NCI-H69 (cell line): ENCODE measurements at regions not wholly inside any gene's neighbourhood (a gene's known extent, or its start where the extent isn't known, plus 50 kb on each side); places are given as distances from the start of the nearest gene placed in this dataset.

ENCODE experiments used
- DNase-seq: peaks from one replicate; lab custom pipeline; 2025; lab: John Stamatoyannopoulos, UW

DNA sequence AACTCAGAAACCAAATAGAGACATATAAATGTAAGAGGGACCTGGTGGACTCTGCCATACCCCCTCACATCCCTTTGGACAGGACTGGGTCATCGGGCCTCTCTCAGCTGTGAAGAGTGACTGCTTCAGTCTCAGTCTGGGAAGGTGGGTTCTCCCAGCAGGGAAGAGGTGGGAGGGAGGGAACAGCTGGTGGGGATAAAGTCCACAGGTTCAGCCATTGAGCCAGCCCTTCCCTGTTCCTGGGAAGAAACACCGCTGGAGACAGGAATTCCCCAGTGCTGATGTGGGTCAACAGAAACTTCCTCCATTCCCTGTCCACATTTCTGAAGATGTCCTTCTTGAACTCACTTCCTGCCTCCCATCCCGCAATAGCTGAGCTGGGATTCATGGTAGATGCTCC lies 209.2 kb upstream of the PMEPA1 start:
- DNase-seq, result peak; percentile 39

DNA sequence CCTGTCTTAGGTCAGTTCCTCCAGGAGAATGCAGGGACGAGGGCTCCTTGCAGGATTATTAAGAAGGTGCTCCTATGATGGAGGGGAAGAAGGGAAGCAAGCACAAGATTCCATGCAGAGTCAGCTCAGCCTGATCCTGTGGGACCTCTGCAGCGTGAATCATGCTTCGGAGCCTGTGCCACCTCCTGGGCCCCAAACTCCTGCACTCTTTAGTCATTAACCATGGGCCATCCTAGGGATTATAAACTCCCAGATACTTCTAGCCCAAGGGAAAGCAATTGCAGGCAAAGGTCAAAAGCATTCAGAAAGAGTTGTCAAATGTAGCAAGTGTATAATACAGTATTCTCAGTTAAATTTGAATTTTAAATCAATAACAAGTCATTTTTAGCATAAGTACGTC lies 208.7 kb upstream of the PMEPA1 start:
- no peak for DNase-seq

DNA sequence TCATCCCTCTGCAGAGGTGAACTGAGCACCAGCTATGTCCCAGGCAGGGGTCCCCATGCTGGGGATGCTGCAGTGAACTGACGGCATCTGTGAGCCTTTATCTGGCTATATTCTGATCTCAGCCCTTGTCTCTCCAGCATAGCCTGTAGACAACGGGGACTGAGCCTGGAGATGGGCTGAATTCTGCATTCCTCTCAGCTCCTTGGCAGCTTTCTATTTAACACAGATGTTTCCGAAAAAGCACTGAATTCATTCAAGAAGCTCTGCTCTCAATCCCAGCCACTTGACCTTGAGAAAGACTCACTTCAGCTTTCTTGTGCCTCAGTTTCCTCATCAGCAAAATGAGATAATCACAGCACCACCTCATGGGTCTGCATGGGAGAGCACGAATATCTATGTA lies 204.4 kb upstream of the PMEPA1 start:
- no peak for DNase-seq

DNA sequence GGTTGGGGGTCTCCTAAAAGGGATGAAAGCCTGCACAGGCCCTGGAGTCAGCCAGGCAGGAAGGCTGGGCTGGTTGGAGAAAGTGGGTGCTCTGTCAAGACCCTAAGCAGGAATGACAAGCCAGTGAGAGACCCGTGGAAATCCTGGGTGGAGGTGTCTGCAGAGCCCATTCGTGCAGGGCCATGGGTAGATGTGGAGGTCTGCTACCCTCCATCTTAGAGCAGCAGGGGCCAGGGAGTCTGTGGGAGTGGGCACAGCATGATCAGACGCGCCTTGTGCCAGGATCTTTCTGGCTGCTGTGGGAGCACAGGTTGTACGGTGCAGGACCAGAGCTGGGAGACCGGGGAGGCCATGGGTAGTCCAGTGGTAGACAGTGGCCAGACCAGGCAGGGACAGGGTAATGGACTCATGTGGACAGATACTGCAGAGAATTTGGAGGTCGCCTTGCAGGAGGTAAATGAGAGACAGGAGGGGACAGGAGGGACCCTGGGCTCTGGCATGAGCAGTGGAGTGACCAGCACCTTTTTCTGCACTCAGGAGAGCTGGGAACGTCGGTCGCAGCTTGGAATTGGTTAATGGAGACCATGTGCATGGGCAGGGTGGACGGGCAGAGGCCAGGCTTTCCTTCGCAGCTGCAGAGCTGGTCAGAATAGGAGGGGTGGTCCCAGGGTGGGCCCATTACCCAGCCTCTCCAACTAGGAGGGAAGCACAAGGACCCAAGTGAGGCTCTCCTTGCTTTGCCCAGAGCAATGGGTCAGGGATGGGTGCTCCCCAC lies 203.5 kb upstream of the PMEPA1 start:
- DNase-seq, result no peak

DNA sequence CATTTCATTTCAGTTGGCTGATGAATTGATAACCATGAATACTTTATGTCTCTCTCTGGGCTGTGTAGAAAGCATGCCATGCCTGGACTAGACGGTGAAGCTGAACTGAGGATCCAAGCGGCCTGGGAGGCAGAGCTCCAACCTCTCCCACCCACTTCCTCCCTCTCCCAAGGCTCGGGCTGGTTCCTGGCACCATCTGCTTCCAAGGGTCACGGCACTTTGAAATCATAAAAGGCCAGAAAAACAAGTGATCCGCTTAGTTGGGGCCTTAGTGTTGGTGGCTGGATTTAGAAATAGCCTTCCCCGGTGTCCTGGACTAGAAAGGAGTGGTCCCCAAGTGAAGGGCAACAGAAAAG lies 202.4 kb upstream of the PMEPA1 start:
- no peak for DNase-seq

DNA sequence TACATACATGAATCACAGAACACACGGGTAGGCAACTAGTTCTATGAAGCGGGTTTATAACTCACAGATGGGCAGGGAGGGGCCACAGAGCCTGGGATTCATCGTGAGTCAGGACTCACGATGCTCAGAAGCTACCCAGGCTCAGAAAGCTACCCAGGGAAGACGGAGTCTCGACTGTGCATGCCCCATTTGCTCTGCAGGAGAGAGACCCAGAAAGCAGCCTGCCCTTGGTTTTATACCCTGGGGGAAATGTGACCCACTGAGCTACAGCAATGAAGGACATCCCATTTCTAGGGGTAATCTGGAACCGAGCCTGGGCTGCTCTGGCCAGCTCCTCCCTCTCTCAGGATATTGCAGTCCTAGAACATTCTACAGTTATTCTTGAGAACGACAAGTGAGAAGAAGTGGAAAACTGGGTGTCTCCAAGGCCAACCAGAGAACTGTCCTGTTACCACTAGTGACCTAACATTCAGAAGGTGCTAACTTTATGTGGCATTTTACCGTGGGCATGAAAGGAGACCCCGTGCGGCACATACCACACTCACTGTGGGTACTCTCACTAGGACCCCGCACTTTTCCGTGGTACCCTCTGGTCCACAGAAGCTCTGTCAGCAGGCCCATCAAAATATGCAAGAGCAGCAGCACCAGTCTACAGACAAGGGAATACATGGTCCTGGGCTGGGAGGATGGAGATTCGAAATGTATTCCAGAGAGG lies 201.9 kb upstream of the PMEPA1 start:
- DNase-seq, result no peak

DNA sequence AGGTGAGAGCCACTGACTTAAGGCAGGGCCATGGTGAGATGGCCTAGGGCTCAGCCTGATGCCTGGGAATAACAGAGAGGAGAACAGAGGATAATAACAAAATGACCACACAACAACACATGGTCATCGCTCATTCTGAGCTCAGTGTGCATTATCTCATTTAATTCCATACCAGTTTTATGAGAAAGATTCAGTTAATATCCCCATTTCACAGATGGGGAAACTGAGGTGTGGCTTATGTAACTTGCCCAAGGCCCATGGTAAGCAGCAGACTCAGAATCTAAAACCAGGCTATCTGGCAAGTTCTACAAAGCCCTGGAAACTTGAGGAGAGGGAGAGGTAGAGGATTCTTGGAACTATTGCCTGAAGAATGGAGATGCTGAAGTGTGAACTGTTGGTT lies 200.9 kb upstream of the PMEPA1 start:
- no peak for DNase-seq

DNA sequence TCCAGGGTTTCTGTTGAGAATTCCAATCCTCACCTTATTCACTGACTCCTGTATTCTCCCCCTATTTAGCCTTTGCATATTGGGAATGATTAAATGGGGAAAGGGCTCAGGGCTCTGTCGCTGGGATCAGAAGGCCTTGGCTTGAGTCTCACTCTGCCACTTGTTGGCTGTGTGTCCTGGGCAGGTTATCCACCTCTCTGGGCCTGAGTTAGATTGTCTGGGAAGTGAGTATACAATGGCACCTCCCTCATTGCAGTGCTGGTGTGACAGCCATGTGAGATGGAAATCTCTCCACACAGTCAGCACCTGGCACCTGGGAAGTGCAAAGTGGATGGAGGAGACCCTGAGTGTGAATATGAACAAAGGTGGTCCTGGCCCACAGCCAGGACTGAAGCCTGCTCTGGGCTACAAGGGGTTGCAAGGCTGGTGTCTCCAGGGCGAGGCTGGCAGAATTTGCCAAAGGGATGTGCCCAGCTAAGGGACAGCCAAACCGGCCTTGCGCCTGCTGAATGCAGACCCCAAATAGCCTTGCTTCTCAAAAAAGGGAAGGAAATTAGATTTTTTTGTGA lies 200.0 kb upstream of the PMEPA1 start:
- DNase-seq, result no peak

GRCh38 chr20:57908704-57909630 lies 199.2 kb upstream of the PMEPA1 start:
- DNase-seq, result peak; percentile 53

GRCh38 chr20:57908226-57908625 lies 198.4 kb upstream of the PMEPA1 start:
- DNase-seq, result no peak

DNA sequence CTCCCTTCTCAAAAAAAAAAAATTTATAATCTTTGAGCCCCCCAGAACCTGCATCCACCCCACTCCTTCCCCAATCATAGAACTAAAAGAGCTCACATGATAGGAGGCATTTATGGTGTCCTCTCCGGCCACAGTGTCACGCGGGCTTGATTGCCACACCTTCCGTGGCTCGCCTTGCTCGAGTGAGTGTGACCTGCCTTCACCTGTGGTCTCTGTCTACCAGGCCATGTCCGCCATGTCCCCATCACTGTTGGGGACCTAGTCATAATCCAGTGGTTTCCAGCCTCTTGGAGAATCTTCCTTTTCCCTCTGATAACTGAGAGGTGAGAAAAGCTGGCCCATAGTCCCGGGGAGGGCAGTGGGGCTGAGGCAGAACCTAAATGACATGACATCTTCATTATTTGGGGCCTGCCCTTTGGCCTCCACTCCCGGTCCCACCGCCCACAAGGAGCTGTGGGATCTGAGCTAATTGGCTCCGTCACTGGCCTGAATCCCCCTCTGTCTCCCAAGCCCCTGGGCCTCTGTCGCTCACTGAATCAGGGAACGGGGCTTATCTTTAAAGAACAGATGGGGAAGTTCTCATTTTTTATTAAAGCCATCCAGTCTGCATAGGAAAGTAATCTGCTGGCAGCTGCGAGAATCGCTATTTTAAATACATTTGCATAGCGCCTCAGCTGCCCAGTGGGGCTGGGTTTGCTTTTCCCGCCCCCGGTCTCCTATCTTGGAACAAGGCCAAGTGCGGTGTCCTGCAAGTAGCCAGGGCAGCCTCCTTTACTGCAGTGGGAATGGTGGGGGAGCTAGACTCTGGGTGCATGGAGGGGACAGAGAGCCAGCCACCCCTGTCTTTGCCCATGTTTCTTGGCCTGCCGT lies 197.6 kb upstream of the PMEPA1 start:
- DNase-seq, result peak; percentile 38

DNA sequence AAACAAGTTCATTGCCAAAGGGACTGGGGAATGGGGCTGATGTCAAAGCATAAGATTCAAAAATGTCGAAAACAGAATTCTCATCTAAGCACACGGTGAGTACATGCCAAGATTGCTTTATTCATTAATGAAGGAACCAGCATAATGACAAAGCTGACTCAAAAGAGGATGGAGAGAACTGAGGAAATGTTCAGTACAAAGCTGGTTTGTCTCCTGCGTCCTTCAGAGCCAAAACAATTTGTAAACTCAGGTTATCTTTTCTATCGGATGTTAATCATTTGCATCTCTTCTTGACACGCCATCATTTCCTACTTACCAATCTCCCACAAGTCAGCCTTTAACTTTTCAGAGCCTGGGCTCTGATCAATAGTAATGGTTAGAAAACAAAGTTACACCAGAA lies 195.6 kb upstream of the PMEPA1 start:
- DNase-seq, result no peak

DNA sequence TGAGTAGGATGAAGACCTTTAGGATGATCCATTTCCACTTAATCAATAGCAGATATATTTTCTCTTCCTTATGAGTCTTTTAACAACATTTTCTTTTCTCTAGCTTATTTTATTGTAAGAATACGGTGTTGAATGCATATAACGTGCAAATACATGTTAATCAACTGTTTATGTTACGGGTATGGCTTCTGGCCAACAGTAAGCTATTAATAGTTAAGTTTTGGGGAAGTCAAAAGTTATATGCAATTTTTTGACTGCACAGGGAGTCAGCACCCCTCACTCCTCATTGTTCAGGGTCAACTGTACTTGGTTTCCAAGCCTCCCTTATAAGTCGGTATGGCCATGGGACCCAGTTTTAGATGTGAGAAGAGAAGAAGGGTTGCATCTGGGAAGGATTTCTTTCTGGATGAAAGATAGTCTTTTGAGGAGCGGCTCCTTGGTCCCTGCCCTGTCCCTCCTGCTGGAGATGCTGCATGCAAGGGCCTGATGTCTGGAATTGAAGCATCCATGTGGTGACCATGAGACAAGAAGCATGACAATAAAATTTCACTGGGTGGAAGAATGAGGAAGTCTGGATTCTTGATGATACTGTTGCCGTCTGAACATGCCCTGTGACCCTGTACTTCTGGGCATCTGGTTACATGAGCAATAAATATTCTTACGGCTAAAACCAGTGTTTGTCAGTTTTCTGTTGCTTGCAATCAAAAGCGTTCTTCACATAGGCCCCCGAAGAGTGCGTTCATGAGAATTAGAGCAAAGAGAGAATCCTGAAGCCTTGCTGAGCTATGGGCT lies 194.7 kb upstream of the PMEPA1 start:
- no peak for DNase-seq

DNA sequence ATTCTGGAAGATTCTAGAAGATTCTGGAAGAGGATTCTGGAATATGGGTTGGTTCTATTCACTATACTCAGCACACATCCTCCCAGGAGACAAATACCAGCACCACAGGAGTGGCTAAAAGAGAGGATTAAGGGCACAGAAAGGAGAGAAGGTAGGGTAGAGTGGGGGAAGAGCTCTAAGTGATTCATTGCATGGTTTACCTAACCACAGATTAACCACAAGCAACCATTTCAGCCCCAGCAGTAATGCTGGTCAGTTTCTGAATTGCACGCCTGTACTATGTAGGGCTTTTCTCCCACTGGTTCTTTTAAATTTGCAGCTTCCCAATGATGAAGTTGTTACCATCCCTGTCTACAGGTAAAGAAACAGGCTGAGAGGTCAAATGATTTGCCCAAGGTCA lies 192.7 kb upstream of the PMEPA1 start:
- DNase-seq, result no peak

- no peak for DNase-seq
Observed at GRCh38 chr20:57901526-57901925, 191.7 kb upstream of the PMEPA1 start.

DNA sequence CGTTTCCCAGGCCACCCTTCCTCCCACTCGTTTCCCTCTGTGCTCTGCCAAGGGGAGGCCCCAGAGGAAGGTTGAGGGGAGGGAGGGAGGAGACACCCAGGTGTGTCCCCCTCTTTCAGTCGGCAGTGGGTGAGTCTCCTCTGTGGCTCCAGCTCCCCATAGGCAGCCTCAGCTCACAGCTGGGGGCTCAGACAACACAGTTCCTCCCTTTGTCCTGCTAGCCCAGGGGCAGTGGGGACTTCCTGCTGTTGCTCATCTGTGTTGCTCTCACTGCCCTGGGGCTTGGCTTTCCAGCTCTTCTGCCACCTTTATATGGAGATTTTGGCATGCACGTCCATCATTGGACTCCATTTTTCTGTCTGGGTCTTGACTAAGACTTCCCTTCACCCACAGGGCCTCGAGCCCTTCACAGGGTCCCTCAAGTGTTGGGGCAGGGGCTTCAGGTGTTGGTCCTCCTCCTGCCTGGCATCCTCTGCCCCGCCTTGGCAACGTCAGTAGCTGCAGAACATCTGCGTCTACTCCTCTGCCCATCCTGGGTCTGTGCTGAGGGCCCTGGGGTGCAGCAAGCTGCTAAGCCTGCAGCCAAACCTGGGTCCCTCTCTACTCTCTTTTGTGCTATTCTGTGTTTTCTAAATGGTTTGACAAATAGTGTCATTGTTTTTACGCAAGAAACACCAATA lies 190.6 kb upstream of the PMEPA1 start:
- DNase-seq, result peak; percentile 93

- DNase-seq, result no peak
Observed at GRCh38 chr20:57899554-57899953, 189.7 kb upstream of the PMEPA1 start.

- no peak for DNase-seq
Observed at GRCh38 chr20:57898332-57898731, 188.5 kb upstream of the PMEPA1 start.

- no peak for DNase-seq
Observed at GRCh38 chr20:57897891-57898290, 188.1 kb upstream of the PMEPA1 start.
